Endothelial cell of umbilical vein (primary cell): ENCODE measurements at regions not wholly inside any gene's neighbourhood (a gene's known extent, or its start where the extent isn't known, plus 50 kb on each side); places are given as distances from the start of the nearest gene placed in this dataset.

Experiments used
- BruUV-seq: library from RNA; stranded (reverse); fragments of 400-500 nt; replicated peaks from 2 replicates; lab custom pipeline; 2021; lab: Mats Ljungman, UMichigan
- CTCF ChIA-PET: fragments of 300-600, 350-600 bp; sonication (Branson Sonifier 250); formaldehyde crosslinking; loops from one replicate; lab custom pipeline; 2021; ENCODE audit warnings: antibody characterized with exemption, inconsistent platforms; lab: Charles Lee
- POLR2A ChIA-PET: fragments of 300-600, 350-600 bp; sonication (Branson Sonifier 250); formaldehyde crosslinking; loops from one replicate; lab custom pipeline; 2021; ENCODE audit warnings: antibody characterized with exemption, inconsistent platforms; lab: Charles Lee
- DNase-seq: peaks from one replicate; pipeline ENCODE4 v3.0.0-alpha.2; 2011; ENCODE audit warnings: low read depth, low spot score
- FAIRE-seq: peaks from 2 replicates; lab custom pipeline; 2011; peaks lifted over from hg19 to GRCh38; lab: Jason Lieb, UNC
- H2AFZ ChIP-seq: 2 replicates; pipeline ENCODE4 v1.6.0; 2012; ENCODE audit warnings: low read depth, low read length, control low read depth, inconsistent platforms
- H3K27ac ChIP-seq: 2 replicates; pipeline ENCODE4 v1.5.1; 2011; ENCODE audit warnings: low read depth, mild to moderate bottlenecking, control low read depth, low read length, moderate library complexity; ENCODE audit not compliant: insufficient read depth
- H3K27me3 ChIP-seq, 2 experiments: 2 replicates each; pipeline versions ENCODE4 v1.6.0 to v1.6.1; 2011; ENCODE audit warnings: low read length in 2 of 2, mixed read lengths in 1 of 2; ENCODE audit not compliant: control insufficient read depth in 2 of 2, insufficient read depth in 2 of 2
- H3K36me3 ChIP-seq, 2 experiments: 2 replicates in 1 of 2; 3 replicates in 1 of 2; pipeline ENCODE4 v1.5.1; 2011; ENCODE audit warnings: low read length in 2 of 2, mild to moderate bottlenecking in 1 of 2, moderate library complexity in 1 of 2; ENCODE audit not compliant: control insufficient read depth in 2 of 2, insufficient read depth in 2 of 2; ENCODE audit errors: extremely low read depth in 1 of 2
- H3K4me1 ChIP-seq: 3 replicates; pipeline ENCODE4 v1.5.1; 2011; ENCODE audit warnings: mild to moderate bottlenecking, low read length; ENCODE audit not compliant: control insufficient read depth, insufficient read depth; ENCODE audit errors: extremely low read depth
- H3K4me2 ChIP-seq: 2 replicates; pipeline ENCODE4 v1.6.1; 2011; ENCODE audit warnings: low read length, control low read depth, mixed read lengths; ENCODE audit not compliant: insufficient read depth
- H3K4me3 ChIP-seq, 3 experiments: fragments of 200-600 bp in 1 of 3; sonication (generic), shearing (Covaris generic) in 1 of 3; replicated peaks in 1 of 3; 2 replicates each; pipeline ENCODE4 v1.5.1; 2011 to 2016; ENCODE audit warnings: control low read depth in 3 of 3, low read length in 3 of 3, mild to moderate bottlenecking in 2 of 3, inconsistent platforms in 1 of 3, low read depth in 1 of 3, moderate library complexity in 1 of 3; ENCODE audit not compliant: insufficient read depth in 1 of 3
- H3K79me2 ChIP-seq: 2 replicates; pipeline ENCODE4 v1.6.0; 2012; ENCODE audit warnings: low read length, inconsistent platforms; ENCODE audit not compliant: control insufficient read depth, insufficient read depth
- H3K9ac ChIP-seq: replicated peaks from 2 replicates; pipeline ENCODE3; 2011; ENCODE audit warnings: low read length, control low read depth; ENCODE audit not compliant: insufficient read depth; ENCODE audit errors: extremely low read depth
- H3K9me1 ChIP-seq: replicated peaks from 3 replicates; pipeline ENCODE4 v1.6.0; 2011; ENCODE audit warnings: mild to moderate bottlenecking, low read length; ENCODE audit not compliant: control insufficient read depth, insufficient read depth; ENCODE audit errors: extremely low read depth
- H3K9me3 ChIP-seq: replicated peaks from 2 replicates; pipeline ENCODE4 v1.5.1; 2012; ENCODE audit warnings: low read length, inconsistent platforms; ENCODE audit not compliant: control insufficient read depth, insufficient read depth
- H4K20me1 ChIP-seq: replicated peaks from 2 replicates; pipeline ENCODE3; 2011; ENCODE audit warnings: mild to moderate bottlenecking, low read length; ENCODE audit not compliant: control insufficient read depth, insufficient read depth; ENCODE audit errors: extremely low read depth
- CTCF ChIP-seq, 2 donors: IDR thresholded peaks; 1 replicate in 1 of 2; 2 replicates in 1 of 2; pipeline ENCODE4 v1.5.1; 2011; ENCODE audit warnings: low read length in 2 of 2, mild to moderate bottlenecking in 2 of 2, moderate library complexity in 2 of 2, control low read depth in 1 of 2, inconsistent platforms in 1 of 2, low read depth in 1 of 2; ENCODE audit not compliant: insufficient read depth in 1 of 2; ENCODE audit errors: extremely low read depth in 1 of 2
- FOS ChIP-seq: IDR thresholded peaks from 2 replicates; pipeline ENCODE4 v1.6.1; 2011; ENCODE audit warnings: mild to moderate bottlenecking, low read length, moderate library complexity, borderline replicate concordance; ENCODE audit not compliant: insufficient read depth
- JUN ChIP-seq: IDR thresholded peaks from 2 replicates; pipeline ENCODE4 v1.6.1; 2011; ENCODE audit warnings: borderline replicate concordance, low read depth; ENCODE audit not compliant: insufficient read length, insufficient read depth
- MAX ChIP-seq: IDR thresholded peaks from 2 replicates; pipeline ENCODE4 v1.6.1; 2011; ENCODE audit not compliant: insufficient read depth, insufficient read length
- MYC ChIP-seq: IDR thresholded peaks from one replicate; pipeline ENCODE4 v1.6.1; 2011; ENCODE audit warnings: mild to moderate bottlenecking, low read depth, low read length
- POLR2A ChIP-seq: IDR thresholded peaks from 2 replicates; pipeline ENCODE4 v1.6.1; 2012; ENCODE audit warnings: low read depth, mild to moderate bottlenecking, control low read depth, low read length
- POLR2AphosphoS5 ChIP-seq: IDR thresholded peaks from 2 replicates; pipeline ENCODE4 v1.6.1; 2012; ENCODE audit warnings: low read depth, mild to moderate bottlenecking, control low read depth, low read length, moderate library complexity; ENCODE audit not compliant: insufficient read depth
- dilution Hi-C: fragments of 300-500 bp; cut with MboI; formaldehyde crosslinking; loops from one replicate; pipeline ENCODE4 v1.15.0; 2019; ENCODE audit warnings: low sequenced_read_pairs; ENCODE audit not compliant: extremely low pct_ligation_motif_present
- intact Hi-C: fragments of 100-400 bp; cut with micrococcal nuclease; formaldehyde crosslinking; loops from one replicate; pipeline ENCODE4 v1.10.0; 2022

GRCh38 chr5:175238326-175238725 lies 205.7 kb downstream of the DRD1 start:
- POLR2A ChIA-PET, result no interaction called here
- FAIRE-seq (no peak), DNase-seq (no peak)
- TF ChIP-seq CTCF (IDR thresholded peaks at IDR 0.05; ENCODE audit: extremely low read depth in 1 of 2, insufficient read depth in 1 of 2, low read depth in 1 of 2, low read length in 2 of 2) (no peak), MYC (no peak), FOS (no peak), POLR2A (no peak)
- H3K27me3 ChIP-seq, result no peaks in the 10 kb centered on the region
- H3K9me1 ChIP-seq, result no peaks in the 10 kb centered on the region
- no peaks in the 10 kb centered on the region for H3K79me2 ChIP-seq
- intact Hi-C loops (no loop called here), dilution Hi-C loops (no loop called here)
- no peaks in the 10 kb centered on the region for H4K20me1 ChIP-seq
- no peak overlapping the region for H2AFZ ChIP-seq
- no peaks in the 10 kb centered on the region for H3K4me1 ChIP-seq
- H3K9me3 ChIP-seq, result peaks cover 12% of the 10 kb centered on the region
- H3K27ac ChIP-seq, result no peak overlapping the region
- no peak overlapping the region for H3K4me3 ChIP-seq
- BruUV-seq, result no TSS peak
- H3K4me2 ChIP-seq, result no peak overlapping the region
- CTCF ChIA-PET, result no interaction called here
- no peaks in the 10 kb centered on the region for H3K36me3 ChIP-seq
- no peak overlapping the region for H3K9ac ChIP-seq

- TF ChIP-seq FOS, result no peak
- TF ChIP-seq MAX, result no peak
- TF ChIP-seq CTCF (IDR thresholded peaks at IDR 0.05; ENCODE audit: extremely low read depth in 1 of 2, insufficient read depth in 1 of 2, low read depth in 1 of 2, low read length in 2 of 2), result no peak
- no peak for TF ChIP-seq JUN
- TF ChIP-seq POLR2AphosphoS5, result no peak
Observed at GRCh38 chr5:175236176-175236575, 207.8 kb downstream of the DRD1 start.

More at GRCh38 chr5:175236176-175236575, 207.8 kb downstream of the DRD1 start:
- CTCF ChIA-PET, result no interaction called here
- Histone ChIP-seq H3K4me3 (no peak overlapping the region), H4K20me1 (no peaks in the 10 kb centered on the region), H3K27me3 (no peaks in the 10 kb centered on the region), H3K79me2 (no peaks in the 10 kb centered on the region), H3K9ac (no peak overlapping the region), H2AFZ (no peak overlapping the region), H3K9me3 (peaks cover 13% of the 10 kb centered on the region), H3K4me1 (no peaks in the 10 kb centered on the region), H3K36me3 (no peaks in the 10 kb centered on the region), H3K9me1 (no peaks in the 10 kb centered on the region), H3K4me2 (no peak overlapping the region), H3K27ac (no peak overlapping the region)
- intact Hi-C loops, result no loop called here
- FAIRE-seq (no peak), DNase-seq (no peak)
- dilution Hi-C loops, result no loop called here
- BruUV-seq, result no TSS peak
- POLR2A ChIA-PET, result no interaction called here
